ENCODE measurements at regions not wholly inside any gene's neighbourhood (a gene's known extent, or its start where the extent isn't known, plus 50 kb on each side); places are given as distances from the start of the nearest gene placed in this dataset.

DNA sequence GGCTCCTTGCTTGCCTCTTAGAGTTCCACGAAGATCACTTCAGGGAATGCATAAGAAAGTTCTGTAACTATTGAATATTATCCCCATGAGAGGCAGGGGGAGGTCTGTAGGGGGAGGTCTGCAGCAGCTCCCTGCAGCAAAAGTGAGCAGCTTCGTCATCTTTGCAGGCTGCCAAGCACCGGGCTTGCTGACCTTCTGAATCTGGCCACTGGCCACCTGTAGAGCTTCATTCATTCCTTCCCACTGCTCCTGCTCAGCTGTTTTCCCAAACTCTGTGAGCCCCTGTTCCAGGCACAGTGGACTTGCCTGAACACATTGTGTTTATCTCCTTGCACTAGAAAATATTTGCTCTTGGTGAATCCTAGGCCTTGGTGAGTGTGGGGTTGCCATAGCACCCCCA lies 443.3 kb downstream of the HAPSTR1 start:
- TF ChIP-seq, protein P1, sequence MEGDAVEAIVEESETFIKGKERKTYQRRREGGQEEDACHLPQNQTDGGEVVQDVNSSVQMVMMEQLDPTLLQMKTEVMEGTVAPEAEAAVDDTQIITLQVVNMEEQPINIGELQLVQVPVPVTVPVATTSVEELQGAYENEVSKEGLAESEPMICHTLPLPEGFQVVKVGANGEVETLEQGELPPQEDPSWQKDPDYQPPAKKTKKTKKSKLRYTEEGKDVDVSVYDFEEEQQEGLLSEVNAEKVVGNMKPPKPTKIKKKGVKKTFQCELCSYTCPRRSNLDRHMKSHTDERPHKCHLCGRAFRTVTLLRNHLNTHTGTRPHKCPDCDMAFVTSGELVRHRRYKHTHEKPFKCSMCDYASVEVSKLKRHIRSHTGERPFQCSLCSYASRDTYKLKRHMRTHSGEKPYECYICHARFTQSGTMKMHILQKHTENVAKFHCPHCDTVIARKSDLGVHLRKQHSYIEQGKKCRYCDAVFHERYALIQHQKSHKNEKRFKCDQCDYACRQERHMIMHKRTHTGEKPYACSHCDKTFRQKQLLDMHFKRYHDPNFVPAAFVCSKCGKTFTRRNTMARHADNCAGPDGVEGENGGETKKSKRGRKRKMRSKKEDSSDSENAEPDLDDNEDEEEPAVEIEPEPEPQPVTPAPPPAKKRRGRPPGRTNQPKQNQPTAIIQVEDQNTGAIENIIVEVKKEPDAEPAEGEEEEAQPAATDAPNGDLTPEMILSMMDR (IDR thresholded peaks at IDR 0.05; ENCODE audit: insufficient read depth, low read length, poor library complexity, severe bottlenecking), result no peak
- no peak for TF ChIP-seq EZH2phosphoT487 (conservative IDR thresholded peaks at IDR 0.05; ENCODE audit: low read length)
